PFSK-1 (cell line): ENCODE measurements at regions not wholly inside any gene's neighbourhood (a gene's known extent, or its start where the extent isn't known, plus 50 kb on each side); places are given as distances from the start of the nearest gene placed in this dataset.

Experiments
- FOXP2 ChIP-seq: optimal IDR thresholded peaks from 2 replicates; pipeline ENCODE3; 2011; ENCODE audit warnings: borderline replicate concordance, control low read depth, inconsistent platforms; ENCODE audit not compliant: insufficient read depth; ENCODE audit errors: extremely low read length, extremely low read depth
- POLR2AphosphoS5 ChIP-seq: IDR thresholded peaks from 2 replicates; pipeline ENCODE4 v1.6.1; 2012; ENCODE audit warnings: low read depth, mild to moderate bottlenecking, control low read depth, low read length, moderate library complexity
- SIN3A ChIP-seq: IDR thresholded peaks from 2 replicates; pipeline ENCODE4 v1.6.1; 2012; ENCODE audit warnings: mild to moderate bottlenecking, low read length, moderate library complexity, borderline replicate concordance; ENCODE audit not compliant: insufficient read depth
- TAF1 ChIP-seq: IDR thresholded peaks from 2 replicates; pipeline ENCODE4 v1.6.1; 2012; ENCODE audit warnings: low read length, control low read depth, borderline replicate concordance; ENCODE audit not compliant: insufficient read depth
- TF ChIP-seq, protein P1 (sequence below), 2 experiments: IDR thresholded peaks; 2 replicates each; pipeline versions ENCODE4 v1.6.1 to v1.8.0; 2011 to 2012; ENCODE audit warnings: low read depth in 2 of 2, low read length in 2 of 2, control low read depth in 1 of 2, inconsistent platforms in 1 of 2, mild to moderate bottlenecking in 1 of 2, moderate library complexity in 1 of 2; ENCODE audit not compliant: insufficient read depth in 1 of 2

DNA sequence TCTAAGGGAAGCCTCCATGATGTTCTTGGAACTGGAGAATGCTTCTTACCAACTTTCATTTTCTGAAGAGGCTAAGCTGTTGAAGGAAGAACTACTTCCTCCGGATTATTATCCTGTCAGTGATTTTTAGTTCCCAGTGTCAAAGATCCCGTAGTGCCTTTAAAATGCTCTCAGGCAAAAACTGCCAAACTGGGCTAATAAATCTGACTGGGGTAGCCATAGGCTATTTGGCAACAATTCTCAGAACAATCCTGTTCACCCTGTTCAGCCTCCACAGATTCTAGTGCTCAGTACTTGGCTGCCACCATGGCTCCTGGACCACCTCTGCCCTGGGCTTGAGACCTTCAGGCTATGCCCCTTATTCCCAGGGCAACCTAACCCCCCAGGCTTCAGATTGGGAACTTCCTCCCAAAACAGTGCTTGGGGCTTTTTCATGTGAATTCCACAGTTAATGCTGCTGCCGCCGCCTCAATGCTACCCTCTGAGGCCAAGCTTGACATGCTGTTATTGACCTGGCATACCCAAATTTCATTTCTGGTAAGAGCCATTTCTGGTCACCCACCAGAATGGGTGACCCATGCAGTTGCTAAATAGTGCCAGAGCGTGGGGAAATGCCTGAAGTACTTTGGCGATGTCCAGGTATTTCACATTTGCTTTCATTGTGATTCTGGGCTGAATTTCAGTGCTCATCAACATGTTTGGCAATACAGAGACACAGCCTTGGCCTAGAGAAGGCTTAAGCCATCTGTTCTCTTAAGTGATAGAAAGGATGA, 110.0 kb upstream of the ARHGAP5 start:
- TF ChIP-seq SIN3A = no peak

DNA sequence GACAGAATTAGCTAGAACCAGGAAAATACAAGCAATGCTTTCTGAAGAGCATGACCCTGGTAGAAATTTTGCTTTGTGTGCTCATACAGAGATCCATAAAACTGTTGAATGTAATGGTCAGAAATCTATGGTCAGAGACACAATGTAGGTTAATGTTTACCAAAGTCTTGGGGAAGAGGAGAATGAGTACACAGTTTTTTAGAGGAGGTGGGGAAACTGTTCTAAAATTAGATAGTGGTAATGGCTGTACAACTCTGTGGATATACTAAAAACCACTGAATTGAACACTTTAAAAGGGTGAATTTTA, 109.5 kb upstream of the ARHGAP5 start:
- TF ChIP-seq SIN3A (no peak), TAF1 (no peak), POLR2AphosphoS5 (no peak)

DNA sequence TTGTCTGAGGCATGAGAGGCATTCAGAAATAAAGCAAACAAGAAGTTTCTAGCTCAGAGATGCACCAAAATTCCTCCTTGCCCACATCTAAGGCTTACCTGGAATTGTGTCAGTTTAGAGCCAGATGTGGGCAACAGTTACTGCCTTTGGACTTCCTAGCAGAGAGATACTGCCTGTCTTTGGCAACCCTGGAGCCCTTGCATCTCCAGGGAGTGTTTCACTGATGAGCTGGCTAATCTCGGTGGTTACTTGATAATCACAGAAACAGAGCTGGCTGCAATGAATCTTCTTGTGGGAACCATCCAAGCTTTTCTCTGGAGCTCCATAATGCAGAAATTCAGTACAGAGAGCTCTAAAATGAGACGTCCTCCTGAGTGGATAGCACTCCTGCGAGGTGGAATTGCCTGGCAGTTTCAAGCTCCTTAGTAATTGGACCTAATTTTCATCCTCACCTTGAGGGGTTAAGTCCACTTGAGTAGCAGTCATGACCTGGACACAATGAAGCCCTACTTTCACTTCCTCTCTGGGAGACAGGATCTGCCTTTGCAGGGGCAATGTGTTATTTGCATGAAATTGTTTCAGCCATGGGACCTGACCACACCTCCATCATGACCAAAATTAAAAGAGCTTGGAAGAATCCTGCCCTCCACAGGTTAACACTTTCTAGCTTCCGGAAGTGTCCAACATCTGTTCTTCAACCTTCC, 108.8 kb upstream of the ARHGAP5 start:
- TF ChIP-seq FOXP2 = no peak
- TF ChIP-seq, protein P1, sequence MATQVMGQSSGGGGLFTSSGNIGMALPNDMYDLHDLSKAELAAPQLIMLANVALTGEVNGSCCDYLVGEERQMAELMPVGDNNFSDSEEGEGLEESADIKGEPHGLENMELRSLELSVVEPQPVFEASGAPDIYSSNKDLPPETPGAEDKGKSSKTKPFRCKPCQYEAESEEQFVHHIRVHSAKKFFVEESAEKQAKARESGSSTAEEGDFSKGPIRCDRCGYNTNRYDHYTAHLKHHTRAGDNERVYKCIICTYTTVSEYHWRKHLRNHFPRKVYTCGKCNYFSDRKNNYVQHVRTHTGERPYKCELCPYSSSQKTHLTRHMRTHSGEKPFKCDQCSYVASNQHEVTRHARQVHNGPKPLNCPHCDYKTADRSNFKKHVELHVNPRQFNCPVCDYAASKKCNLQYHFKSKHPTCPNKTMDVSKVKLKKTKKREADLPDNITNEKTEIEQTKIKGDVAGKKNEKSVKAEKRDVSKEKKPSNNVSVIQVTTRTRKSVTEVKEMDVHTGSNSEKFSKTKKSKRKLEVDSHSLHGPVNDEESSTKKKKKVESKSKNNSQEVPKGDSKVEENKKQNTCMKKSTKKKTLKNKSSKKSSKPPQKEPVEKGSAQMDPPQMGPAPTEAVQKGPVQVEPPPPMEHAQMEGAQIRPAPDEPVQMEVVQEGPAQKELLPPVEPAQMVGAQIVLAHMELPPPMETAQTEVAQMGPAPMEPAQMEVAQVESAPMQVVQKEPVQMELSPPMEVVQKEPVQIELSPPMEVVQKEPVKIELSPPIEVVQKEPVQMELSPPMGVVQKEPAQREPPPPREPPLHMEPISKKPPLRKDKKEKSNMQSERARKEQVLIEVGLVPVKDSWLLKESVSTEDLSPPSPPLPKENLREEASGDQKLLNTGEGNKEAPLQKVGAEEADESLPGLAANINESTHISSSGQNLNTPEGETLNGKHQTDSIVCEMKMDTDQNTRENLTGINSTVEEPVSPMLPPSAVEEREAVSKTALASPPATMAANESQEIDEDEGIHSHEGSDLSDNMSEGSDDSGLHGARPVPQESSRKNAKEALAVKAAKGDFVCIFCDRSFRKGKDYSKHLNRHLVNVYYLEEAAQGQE (IDR thresholded peaks at IDR 0.05; ENCODE audit: insufficient read depth in 1 of 2, low read depth in 2 of 2, low read length in 2 of 2) = no peak
- TF ChIP-seq SIN3A = no peak
- TF ChIP-seq TAF1 = no peak
- TF ChIP-seq POLR2AphosphoS5 = no peak

DNA sequence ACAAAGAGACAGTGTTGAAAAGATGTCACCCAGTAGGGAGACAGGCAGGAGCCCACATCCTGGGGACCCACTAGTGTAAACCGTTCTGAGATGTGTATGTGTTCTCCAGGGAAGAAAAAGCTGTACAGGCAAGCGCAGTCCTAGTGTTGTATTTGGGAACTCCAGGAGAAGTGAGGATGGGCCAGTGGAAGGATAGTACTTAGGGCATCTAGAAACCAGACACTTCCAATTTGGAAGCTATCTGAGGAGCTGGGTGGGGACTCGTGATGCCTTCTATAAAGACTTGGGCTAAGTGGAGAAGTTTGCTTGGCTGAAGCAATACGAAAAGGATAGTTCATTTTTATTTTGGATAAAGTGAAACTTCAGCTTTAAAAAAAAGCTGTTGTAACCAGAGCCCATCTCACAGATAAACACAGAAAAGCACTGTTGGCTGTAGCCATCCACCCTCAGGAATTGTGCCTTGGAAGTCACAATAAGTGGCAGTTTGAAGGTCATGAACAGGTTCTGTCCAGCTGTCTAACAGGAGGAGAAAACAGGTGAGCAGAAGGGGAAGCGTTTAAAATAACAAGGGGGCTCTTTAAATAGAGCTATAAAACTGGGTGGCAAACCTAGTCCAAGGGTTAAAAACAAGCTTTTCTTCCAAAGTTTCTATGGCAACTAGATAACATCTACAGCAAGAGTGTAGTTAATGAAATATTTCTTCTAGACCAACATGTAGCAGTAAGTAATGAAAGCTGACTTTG, 108.0 kb upstream of the ARHGAP5 start:
- TF ChIP-seq, protein P1 (IDR thresholded peaks at IDR 0.05; ENCODE audit: insufficient read depth in 1 of 2, low read depth in 2 of 2, low read length in 2 of 2) = no peak
- TF ChIP-seq POLR2AphosphoS5 (no peak), FOXP2 (no peak), TAF1 (no peak), SIN3A (no peak)

DNA sequence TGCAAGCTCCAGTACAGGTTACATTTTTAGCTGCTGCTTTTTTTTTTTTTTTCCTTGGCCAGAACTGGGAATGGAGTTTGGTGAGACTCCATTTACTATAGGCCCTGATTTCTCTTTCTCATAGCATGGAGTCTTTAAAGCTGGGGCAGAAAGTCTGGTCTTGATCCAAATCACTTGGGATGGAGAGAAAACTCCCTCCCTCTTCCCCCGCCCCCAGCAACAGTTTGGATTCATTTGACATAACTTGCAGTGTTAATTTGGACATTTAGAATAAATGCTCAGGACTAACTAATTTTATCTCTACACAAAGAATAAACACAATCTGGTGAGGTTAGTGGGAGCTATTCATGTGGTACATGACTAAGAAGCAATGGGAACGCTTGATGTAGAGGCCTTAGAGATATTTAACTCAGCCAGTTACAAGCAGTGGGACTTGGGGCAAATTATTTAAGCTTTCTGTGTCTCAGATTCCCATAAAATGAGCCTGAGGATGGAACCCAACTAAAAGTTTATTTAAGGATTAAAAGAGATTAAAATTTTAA, 107.3 kb upstream of the ARHGAP5 start:
- TF ChIP-seq, protein P1 (IDR thresholded peaks at IDR 0.05; ENCODE audit: insufficient read depth in 1 of 2, low read depth in 2 of 2, low read length in 2 of 2) = no peak
- no peak for TF ChIP-seq SIN3A
- TF ChIP-seq TAF1 = no peak
- no peak for TF ChIP-seq FOXP2
- TF ChIP-seq POLR2AphosphoS5 = no peak

DNA sequence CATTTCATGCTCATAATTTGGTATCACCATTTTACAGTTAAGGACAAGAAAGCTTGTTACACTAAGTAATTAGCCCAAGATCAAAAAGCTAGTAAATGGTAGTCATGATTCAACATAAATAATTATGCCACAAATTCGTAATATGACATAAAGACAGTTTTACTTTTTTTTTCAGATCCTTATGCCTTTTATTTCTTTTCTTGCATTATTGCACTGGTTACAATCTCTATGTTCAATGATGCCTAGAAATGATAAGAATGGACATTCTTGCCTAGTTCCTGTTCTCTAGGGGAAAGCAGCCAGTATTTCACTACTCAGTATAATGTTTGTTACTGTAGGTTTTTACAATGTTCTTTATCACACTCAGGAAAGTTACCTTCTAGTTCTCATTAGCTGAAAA, 106.4 kb upstream of the ARHGAP5 start:
- TF ChIP-seq SIN3A (no peak), POLR2AphosphoS5 (no peak), TAF1 (no peak), FOXP2 (no peak)
- TF ChIP-seq, protein P1 (IDR thresholded peaks at IDR 0.05; ENCODE audit: insufficient read depth in 1 of 2, low read depth in 2 of 2, low read length in 2 of 2) = no peak
